H9 (cell line): ENCODE measurements at regions not wholly inside any gene's neighbourhood (a gene's known extent, or its start where the extent isn't known, plus 50 kb on each side); places are given as distances from the start of the nearest gene placed in this dataset.

Source experiments
- DNase-seq: peaks from one replicate; pipeline ENCODE4 v3.0.0-alpha.2; 2017
- H2AFZ ChIP-seq: one replicate; pipeline ENCODE4 v1.6.1; 2013; ENCODE audit warnings: mild to moderate bottlenecking, low read length, control low read depth, moderate library complexity
- H2AK5ac ChIP-seq: 2 replicates; pipeline ENCODE4 v1.6.1; 2013; ENCODE audit warnings: low read length, control low read depth, mixed read lengths; ENCODE audit not compliant: insufficient read length
- H2BK120ac ChIP-seq: one replicate; pipeline ENCODE4 v1.6.1; 2013; ENCODE audit warnings: low read depth, mild to moderate bottlenecking, low read length, control low read depth, inconsistent platforms; ENCODE audit not compliant: poor library complexity, severe bottlenecking
- H2BK12ac ChIP-seq: 2 replicates; pipeline ENCODE4 v1.6.1; 2013; ENCODE audit warnings: low read length, control low read depth, mixed read lengths, low read depth; ENCODE audit not compliant: insufficient read length
- H2BK15ac ChIP-seq: 2 replicates; pipeline ENCODE4 v1.6.1; 2013; ENCODE audit warnings: low read depth, low read length, control low read depth
- H2BK20ac ChIP-seq: one replicate; pipeline ENCODE4 v1.6.1; 2013; ENCODE audit warnings: low read depth, mild to moderate bottlenecking, low read length, control low read depth, inconsistent platforms; ENCODE audit not compliant: poor library complexity, severe bottlenecking
- H2BK5ac ChIP-seq: 2 replicates; pipeline ENCODE4 v1.6.1; 2013; ENCODE audit warnings: low read length, control low read depth, mixed read lengths; ENCODE audit not compliant: insufficient read length
- H3K14ac ChIP-seq: 2 replicates; pipeline ENCODE4 v1.6.1; 2013; ENCODE audit warnings: low read length, control low read depth; ENCODE audit not compliant: insufficient read depth
- H3K18ac ChIP-seq: 2 replicates; pipeline ENCODE4 v1.6.1; 2013; ENCODE audit warnings: low read depth, mild to moderate bottlenecking, mixed read lengths, low read length, control low read depth; ENCODE audit not compliant: insufficient read length
- H3K23ac ChIP-seq: 2 replicates; pipeline ENCODE4 v1.6.1; 2013; ENCODE audit warnings: low read length, control low read depth, mixed read lengths, low read depth; ENCODE audit not compliant: insufficient read length
- H3K23me2 ChIP-seq: 2 replicates; pipeline ENCODE4 v1.6.1; 2013; ENCODE audit warnings: low read depth, mild to moderate bottlenecking, mixed read lengths, low read length, control low read depth; ENCODE audit not compliant: insufficient read length, poor library complexity, severe bottlenecking
- H3K27ac ChIP-seq: 2 replicates; pipeline ENCODE4 v1.5.1; 2013; ENCODE audit warnings: low read length, control low read depth, mixed read lengths, low read depth; ENCODE audit not compliant: insufficient read length
- H3K27me3 ChIP-seq: 2 replicates; pipeline ENCODE4 v1.6.1; 2013; ENCODE audit warnings: low read length, control low read depth, inconsistent platforms; ENCODE audit not compliant: insufficient read depth
- H3K4ac ChIP-seq: 2 replicates; pipeline ENCODE4 v1.6.1; 2013; ENCODE audit warnings: low read depth, mild to moderate bottlenecking, control low read depth, inconsistent platforms, low read length, moderate library complexity
- H3K4me1 ChIP-seq: 2 replicates; pipeline ENCODE4 v1.6.1; 2013; ENCODE audit warnings: low read length, control low read depth, inconsistent platforms; ENCODE audit not compliant: insufficient read depth
- H3K4me2 ChIP-seq: 2 replicates; pipeline ENCODE4 v1.6.1; 2013; ENCODE audit warnings: low read length, control low read depth, mixed read lengths; ENCODE audit not compliant: insufficient read length, insufficient read depth
- H3K56ac ChIP-seq: 2 replicates; pipeline ENCODE4 v1.6.1; 2013; ENCODE audit warnings: low read depth, mild to moderate bottlenecking, mixed read lengths, low read length, control low read depth; ENCODE audit not compliant: insufficient read length
- H3K79me1 ChIP-seq: 2 replicates; pipeline ENCODE4 v1.6.1; 2013; ENCODE audit warnings: low read depth, mild to moderate bottlenecking, moderate library complexity, low read length, control low read depth, inconsistent platforms; ENCODE audit not compliant: insufficient read depth, poor library complexity, severe bottlenecking
- H3K79me2 ChIP-seq: 2 replicates; pipeline ENCODE4 v1.6.1; 2013; ENCODE audit warnings: low read length, control low read depth, inconsistent platforms; ENCODE audit not compliant: insufficient read depth
- H3K9ac ChIP-seq: 2 replicates; pipeline ENCODE4 v1.6.1; 2013; ENCODE audit warnings: low read length, control low read depth, mixed read lengths; ENCODE audit not compliant: insufficient read length; ENCODE audit errors: extremely low read depth
- H3K9me3 ChIP-seq: one replicate; pipeline ENCODE4 v1.6.1; 2013; ENCODE audit warnings: low read depth, low read length, inconsistent platforms; ENCODE audit not compliant: control insufficient read depth
- H3T11ph ChIP-seq: one replicate; pipeline ENCODE4 v1.6.1; 2013; ENCODE audit warnings: mild to moderate bottlenecking, low read length, control low read depth, inconsistent platforms
- H4K20me1 ChIP-seq: one replicate; pipeline ENCODE4 v1.6.1; 2013; ENCODE audit not compliant: control insufficient read depth, insufficient read length, insufficient read depth
- H4K5ac ChIP-seq: 2 replicates; pipeline ENCODE4 v1.6.1; 2013; ENCODE audit warnings: low read depth, mild to moderate bottlenecking, mixed read lengths, low read length, control low read depth; ENCODE audit not compliant: insufficient read length
- H4K8ac ChIP-seq: replicated peaks from 2 replicates; pipeline ENCODE4 v1.6.1; 2013; ENCODE audit warnings: low read length, control low read depth, mixed read lengths, low read depth; ENCODE audit not compliant: insufficient read length
- H4K91ac ChIP-seq: 2 replicates; pipeline ENCODE4 v1.6.1; 2013; ENCODE audit warnings: low read depth, mild to moderate bottlenecking, moderate library complexity, mixed read lengths, low read length, control low read depth; ENCODE audit not compliant: insufficient read length
- H3K27ac Mint-ChIP-seq, 3 experiments: 2 replicates in 2 of 3; 3 replicates in 1 of 3; pipeline ENCODE4 v1.8.0; 2020 to 2021; ENCODE audit warnings: mixed read lengths in 3 of 3, mild to moderate bottlenecking in 1 of 3, moderate library complexity in 1 of 3
- H3K27me3 Mint-ChIP-seq: 2 replicates; pipeline ENCODE4 v1.8.0; 2021; ENCODE audit warnings: low read depth, mild to moderate bottlenecking, moderate library complexity, mixed read lengths
- H3K36me3 Mint-ChIP-seq, 3 experiments: 2 replicates in 2 of 3; 3 replicates in 1 of 3; pipeline ENCODE4 v1.8.0; 2020 to 2021; ENCODE audit warnings: low read depth in 3 of 3, mixed read lengths in 3 of 3; ENCODE audit not compliant: insufficient read depth in 1 of 3
- H3K4me1 Mint-ChIP-seq, 2 experiments: 2 replicates each; pipeline ENCODE4 v1.8.0; 2020; ENCODE audit warnings: mixed read lengths in 2 of 2
- H3K4me3 Mint-ChIP-seq, 2 experiments: 2 replicates in 1 of 2; 3 replicates in 1 of 2; pipeline ENCODE4 v1.8.0; 2020 to 2021; ENCODE audit warnings: mild to moderate bottlenecking in 2 of 2, mixed read lengths in 2 of 2, moderate library complexity in 1 of 2
- H3K9me3 Mint-ChIP-seq, 2 experiments: 2 replicates in 1 of 2; 3 replicates in 1 of 2; pipeline ENCODE4 v1.8.0; 2020; ENCODE audit warnings: mild to moderate bottlenecking in 2 of 2, mixed read lengths in 2 of 2, moderate library complexity in 1 of 2
- WGBS: extraction: QIAGEN DNeasy Blood & Tissue Kit; methylation state at CpG from one replicate; pipeline ENCODE4 v1.1.7; 2013; ENCODE audit warnings: missing lambda C conversion rate, low lambda C conversion rate, mixed read lengths; ENCODE audit not compliant: insufficient read length; ENCODE audit errors: extremely low coverage; 5-methylcytosine and 5-hydroxymethylcytosine counted together
- TF ChIP-seq, protein P1 (sequence below): fragments of 200-600 bp; sonication (generic); conservative IDR thresholded peaks from 3 replicates; pipeline ENCODE4 v1.8.0; 2021; ENCODE audit warnings: antibody characterized with exemption, mild to moderate bottlenecking

DNA sequence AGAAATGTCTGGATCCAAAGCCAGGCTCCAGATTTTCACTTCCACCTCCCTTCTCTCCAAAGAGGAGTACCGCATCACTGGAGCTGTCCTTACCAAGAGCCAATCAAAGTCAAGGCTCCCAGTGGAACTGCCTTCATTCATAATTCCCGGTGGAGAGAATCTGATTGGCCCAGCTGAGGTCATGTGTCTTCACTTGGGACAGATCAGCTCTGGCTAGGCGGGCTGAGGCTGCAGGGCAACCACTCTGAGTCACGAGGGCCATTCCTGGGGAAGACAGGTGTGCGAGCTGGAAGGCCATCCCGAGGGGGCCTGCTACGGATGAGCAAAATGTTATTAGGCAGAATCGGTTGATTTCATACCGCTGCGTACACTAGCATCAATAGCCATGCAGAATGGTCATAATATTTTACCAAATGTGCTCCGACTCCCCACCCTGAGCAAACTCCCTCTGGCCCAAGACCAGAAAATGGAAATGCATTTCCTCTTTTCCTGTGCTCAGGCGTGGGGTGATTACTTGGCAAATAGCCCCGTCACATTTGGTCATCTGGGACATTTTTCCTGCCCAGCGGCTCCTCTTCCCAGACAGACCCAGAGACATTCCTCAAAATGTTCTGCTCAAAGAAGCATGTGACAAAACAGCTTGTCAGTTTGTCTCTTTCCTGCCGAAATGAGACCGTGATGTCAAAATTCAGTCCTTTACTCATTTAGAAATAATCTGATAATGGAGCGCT is 111.1 kb downstream of the AIPL1 start:
- Histone ChIP-seq H3K14ac (no peak overlapping the region; the same call in 1 of the 2 replicates), H3K4ac (no peak overlapping the region), H3T11ph (no peak overlapping the region), H4K8ac (no peak overlapping the region), H2BK12ac (no peak overlapping the region), H4K20me1 (no peaks in the 10 kb centered on the region), H2BK15ac (no peak overlapping the region), H3K9me3 (no peaks in the 10 kb centered on the region), H2BK120ac (no peak overlapping the region), H4K91ac (no peak overlapping the region), H3K18ac (no peak overlapping the region), H3K4me1 (no peaks in the 10 kb centered on the region), H3K4me2 (no peak overlapping the region), H3K79me1 (no peaks in the 10 kb centered on the region), H2AFZ (no peak overlapping the region), H2BK5ac (no peak overlapping the region), H4K5ac (no peak overlapping the region), H3K27ac (no peak overlapping the region), H3K23ac (no peak overlapping the region), H3K56ac (no peak overlapping the region), H2BK20ac (no peak overlapping the region), H3K23me2 (no peaks in the 10 kb centered on the region), H2AK5ac (no peak overlapping the region), H3K27me3 (no peaks in the 10 kb centered on the region), H3K79me2 (no peaks in the 10 kb centered on the region), H3K9ac (no peak overlapping the region)
- Mint-ChIP-seq H3K4me1 (peaks cover 2 to 10% of the 10 kb centered on the region in 2 experiments; a peak in 3 of 4 replicates), H3K9me3 (no peaks in the 10 kb centered on the region; a peak in 1 of 5 replicates), H3K27ac (no peak overlapping the region; a peak in 1 of 7 replicates), H3K4me3 (no peak overlapping the region), H3K36me3 (no peaks in the 10 kb centered on the region), H3K27me3 (peaks cover 11% of the 10 kb centered on the region)
- WGBS, result no CpG with 5 or more reads among the region's 17 CpGs
- TF ChIP-seq, protein P1, sequence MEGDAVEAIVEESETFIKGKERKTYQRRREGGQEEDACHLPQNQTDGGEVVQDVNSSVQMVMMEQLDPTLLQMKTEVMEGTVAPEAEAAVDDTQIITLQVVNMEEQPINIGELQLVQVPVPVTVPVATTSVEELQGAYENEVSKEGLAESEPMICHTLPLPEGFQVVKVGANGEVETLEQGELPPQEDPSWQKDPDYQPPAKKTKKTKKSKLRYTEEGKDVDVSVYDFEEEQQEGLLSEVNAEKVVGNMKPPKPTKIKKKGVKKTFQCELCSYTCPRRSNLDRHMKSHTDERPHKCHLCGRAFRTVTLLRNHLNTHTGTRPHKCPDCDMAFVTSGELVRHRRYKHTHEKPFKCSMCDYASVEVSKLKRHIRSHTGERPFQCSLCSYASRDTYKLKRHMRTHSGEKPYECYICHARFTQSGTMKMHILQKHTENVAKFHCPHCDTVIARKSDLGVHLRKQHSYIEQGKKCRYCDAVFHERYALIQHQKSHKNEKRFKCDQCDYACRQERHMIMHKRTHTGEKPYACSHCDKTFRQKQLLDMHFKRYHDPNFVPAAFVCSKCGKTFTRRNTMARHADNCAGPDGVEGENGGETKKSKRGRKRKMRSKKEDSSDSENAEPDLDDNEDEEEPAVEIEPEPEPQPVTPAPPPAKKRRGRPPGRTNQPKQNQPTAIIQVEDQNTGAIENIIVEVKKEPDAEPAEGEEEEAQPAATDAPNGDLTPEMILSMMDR, result no peak
- DNase-seq, result peak; percentile 81
